HG02970 (cell line): ENCODE measurements at regions not wholly inside any gene's neighbourhood (a gene's known extent, or its start where the extent isn't known, plus 50 kb on each side); places are given as distances from the start of the nearest gene placed in this dataset.

Source experiments
- ATAC-seq: cut with Tn5 transposase; IDR thresholded peaks from one replicate; pipeline ENCODE4 v1.9.1; 2021; ENCODE audit warnings: mild to moderate bottlenecking, moderate library complexity, moderate number of reproducible peaks; ENCODE audit not compliant: unreplicated experiment, low FRiP score

DNA sequence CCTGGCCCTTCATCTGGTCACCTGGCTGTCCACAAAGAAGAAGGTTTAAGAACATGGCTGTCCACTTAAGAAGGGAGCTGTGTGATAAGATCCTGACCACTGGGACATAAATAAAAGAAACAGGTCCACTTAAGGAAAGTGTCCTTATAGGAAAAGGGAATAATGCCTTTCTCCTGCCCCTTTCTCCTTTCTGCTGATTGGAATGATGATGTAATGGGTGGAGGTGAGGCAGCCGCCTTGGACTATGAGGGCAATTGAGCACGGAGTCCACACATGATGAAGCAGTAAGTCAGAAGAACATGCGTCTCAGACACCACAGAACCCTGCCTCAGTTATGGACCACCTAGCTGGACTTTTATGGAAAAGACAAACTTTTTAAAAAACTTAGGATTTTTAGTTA, 401.1 kb downstream of the SHANK2 start:
- no peak for ATAC-seq

DNA sequence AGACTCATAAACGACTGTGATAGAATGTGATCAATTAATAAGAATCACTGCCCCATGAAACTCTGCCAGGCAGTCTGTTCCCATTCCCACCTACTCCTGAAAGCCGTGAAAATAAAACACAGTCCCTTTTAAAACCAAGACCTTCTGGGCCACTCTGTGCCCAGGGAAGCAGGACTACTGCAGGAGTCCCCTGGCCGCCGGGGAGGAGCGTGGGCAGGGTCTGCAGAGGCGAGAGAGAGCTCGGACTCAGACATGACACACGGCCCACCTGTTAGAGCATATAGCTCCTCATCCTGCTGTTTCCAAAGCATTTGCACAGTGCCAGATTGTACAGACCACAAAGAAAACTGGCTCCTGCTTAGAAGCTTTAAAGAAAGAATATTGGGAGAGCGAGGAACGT, 400.5 kb downstream of the SHANK2 start:
- ATAC-seq, result no peak

DNA sequence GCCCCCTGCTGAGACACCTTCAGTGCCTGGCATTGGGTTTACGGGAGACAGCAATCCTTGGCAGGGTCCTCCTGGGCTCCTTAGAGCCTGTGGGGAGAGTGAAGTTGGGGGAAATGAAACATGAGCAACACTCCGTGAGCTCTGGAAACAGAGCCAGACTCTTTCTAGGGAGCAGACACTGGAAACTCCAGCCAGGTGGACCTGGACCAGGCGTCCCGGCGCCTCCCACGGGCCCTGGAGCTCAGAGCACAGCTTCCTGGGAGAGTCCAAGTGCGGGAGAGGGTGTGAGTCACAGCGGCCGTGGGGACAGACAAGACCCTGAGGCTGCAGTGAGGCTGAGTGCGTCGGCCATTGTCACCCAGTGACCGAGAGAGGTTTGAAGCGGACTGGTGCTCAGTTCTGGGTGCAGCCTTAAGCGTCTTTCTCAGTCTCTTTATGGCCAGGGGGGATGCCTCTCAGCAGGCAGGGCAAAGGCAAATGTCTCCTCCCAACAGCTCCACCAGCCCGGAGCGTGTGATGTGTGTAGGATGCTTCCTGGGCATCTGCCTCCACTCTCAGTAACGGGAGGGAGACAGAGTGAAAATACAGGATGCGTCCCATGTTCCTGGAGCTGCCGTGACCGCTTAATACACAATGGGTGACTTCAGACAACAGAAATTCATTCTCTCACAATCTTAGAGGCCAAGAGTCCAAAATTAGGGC, 399.2 kb downstream of the SHANK2 start:
- no peak for ATAC-seq

DNA sequence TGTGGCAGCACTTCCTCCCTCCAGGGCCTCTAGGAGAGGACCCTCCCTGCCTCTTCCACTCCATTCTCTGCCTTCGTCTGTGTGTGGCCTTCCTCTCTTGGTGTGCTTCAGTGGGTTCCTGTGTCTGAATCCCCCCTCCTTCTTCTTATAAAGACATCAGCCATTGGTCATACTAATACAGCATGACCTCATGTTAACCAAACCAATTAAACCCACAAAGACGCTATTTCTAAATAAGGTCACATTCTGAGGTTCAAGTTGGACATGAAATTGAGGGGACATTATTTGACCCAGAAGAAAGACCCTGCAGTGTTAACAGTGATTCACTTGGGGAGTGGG, 398.6 kb downstream of the SHANK2 start:
- no peak for ATAC-seq

DNA sequence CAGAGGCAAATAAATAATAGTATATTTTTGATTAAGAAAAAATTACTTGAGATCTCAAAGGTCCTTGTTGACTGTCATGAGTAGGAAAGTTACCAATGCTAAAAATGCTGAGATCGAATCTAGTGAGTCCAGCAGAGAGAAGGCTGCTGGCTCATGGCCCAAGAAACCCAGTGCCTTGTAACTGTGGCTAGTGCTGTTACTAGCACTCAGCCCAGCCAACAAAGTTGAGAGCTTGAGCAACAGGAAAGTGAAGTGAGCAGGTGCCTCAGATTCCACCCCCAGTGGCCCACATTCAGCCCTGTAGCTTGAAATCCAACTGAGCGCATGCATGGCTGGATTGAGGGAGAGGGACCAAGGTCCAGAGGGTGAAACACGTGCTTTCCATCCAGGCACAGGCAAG, 398.2 kb downstream of the SHANK2 start:
- ATAC-seq, result no peak

DNA sequence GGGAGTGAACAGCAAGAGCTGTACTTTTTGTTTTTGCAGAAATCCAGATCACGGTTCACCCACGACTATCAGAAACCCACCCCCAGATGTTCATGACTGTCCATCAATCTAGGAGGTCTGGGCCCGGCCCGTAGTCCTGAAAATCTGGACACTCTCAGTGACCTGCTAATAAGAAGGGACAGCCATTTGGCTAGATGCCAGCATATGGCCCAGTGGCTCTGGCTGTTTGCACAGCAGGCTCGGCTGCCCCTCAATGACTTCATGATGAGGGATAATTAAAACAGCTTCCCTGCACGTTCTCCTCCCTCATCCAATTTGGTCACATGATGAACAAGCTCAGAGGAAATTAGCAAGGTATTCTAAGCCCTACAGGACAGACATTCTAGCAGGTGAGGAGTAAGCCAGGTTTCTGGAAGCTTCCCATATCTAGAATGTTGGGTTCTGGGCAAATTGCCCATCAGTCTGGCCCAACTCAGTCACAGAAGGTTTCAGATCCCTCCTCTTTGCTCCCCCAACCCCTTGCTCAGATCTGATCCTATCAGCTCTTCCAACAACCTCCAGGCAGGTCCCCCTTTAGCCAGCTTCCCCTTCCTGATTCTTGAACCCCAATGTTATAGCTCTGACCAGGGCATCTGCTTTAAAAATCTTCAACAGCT, 397.3 kb downstream of the SHANK2 start:
- no peak for ATAC-seq

DNA sequence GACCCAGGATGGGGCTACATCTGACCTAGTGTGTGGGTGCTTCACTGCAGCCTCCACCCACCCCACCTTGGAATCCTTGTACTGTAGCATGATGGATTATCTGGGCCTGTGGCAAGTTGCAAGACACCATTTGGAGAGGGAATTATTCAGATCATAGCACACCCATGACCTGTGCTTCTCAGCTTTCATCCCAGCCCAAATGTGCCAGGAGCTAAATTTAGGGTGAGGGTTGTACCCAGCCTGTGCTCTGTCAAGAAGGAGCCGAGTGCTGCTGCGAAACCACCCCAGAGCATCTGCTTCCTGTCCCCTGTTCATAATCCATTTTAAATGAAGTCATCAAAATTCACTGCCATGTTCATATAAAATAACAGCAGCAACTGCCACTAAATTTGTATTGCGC, 394.5 kb downstream of the SHANK2 start:
- ATAC-seq, result no peak

DNA sequence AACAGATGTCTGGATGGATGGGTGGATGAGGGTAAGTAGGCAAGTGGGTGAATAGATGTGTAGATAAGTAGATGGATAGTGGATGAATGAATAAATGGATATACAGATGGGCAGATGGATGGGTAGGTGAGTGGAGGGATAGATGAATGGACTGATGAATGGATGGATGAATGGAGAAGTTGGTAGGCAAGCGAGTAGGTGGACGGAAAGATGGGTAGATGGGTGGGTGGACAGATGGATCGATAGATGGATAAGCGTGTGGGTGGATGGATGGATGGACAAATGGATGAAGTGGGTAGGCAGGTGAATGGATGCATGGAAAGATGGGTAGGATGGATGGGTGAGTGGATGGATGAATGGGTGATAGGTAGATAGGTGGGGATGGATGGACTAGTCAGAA, 393.2 kb downstream of the SHANK2 start:
- ATAC-seq, result no peak

DNA sequence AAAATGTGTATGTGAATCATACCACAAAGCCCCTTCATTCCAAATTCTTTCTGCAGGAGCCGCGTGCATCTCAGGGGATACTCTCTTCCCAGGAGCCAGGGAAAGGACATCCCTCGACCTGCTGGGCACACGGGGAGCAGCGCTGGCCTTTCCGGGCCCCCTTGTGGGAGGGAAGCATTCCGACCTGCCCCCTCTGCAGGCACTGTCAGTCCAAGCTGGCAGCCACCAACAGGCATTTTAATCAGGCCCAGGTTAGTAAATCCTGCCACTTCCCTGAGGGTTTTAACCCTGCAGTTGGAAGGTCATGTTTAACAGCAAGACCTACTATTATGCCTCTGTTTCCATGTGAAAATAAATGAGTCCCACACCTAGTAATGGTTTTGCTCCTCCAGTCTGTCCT, 391.5 kb downstream of the SHANK2 start:
- ATAC-seq, result no peak

DNA sequence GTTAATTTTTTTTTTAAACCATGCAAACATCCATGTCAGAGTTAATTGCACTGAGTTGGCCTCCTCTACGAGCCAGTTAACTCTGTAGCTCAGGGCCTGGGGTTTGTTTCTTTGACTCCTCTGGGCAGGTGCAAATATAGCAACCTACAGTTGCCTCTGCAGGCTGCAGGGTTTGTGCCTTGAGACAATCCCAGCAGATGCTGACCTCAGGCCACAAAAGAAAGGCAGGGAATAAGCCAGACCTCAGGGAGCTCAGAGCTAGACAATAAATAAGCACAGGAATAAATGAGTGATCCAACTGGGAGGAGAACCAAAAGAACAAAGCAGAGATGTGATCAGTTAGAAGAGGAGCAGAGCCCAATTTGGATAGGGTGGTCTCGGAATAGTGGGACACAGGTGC, 390.8 kb downstream of the SHANK2 start:
- ATAC-seq, result no peak

DNA sequence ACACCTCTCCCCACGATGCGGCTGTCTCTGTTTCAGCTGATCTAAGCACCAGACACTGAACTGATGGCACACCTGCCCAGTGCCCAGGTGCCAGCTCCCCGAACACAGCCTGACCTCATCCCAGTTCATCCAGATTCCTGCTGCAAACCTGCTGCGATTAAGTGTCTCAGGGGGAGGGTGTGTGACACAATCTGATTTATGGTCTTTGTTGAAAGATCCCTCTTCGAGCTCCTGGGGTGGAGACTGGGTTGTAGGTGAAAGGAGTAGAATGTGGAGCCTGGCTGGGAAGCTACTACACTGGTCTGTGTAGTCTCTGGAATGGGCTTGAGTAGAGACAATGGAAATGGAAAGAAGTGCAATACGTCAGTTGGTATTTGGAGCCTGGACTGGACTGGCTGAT, 390.3 kb downstream of the SHANK2 start:
- ATAC-seq, result no peak

DNA sequence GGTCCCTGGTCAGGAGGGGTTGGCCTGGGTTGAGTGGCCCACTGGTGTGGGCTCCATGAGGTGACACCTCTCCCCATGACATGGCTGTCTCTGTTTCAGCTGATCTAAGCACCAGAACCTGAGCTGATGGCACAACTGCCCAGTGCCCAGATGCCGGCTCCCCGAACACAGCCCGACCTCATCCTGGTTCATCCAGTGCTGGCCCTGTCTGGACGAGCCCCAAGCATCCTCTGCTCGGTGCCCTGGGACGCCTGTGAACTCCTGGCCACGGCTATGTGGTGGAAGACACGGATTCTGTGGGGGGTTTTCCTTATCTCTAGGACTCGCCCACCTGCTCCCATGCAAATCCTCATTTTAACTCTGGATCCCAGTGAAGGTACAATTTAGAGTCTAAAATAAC, 389.2 kb downstream of the SHANK2 start:
- ATAC-seq, result no peak

DNA sequence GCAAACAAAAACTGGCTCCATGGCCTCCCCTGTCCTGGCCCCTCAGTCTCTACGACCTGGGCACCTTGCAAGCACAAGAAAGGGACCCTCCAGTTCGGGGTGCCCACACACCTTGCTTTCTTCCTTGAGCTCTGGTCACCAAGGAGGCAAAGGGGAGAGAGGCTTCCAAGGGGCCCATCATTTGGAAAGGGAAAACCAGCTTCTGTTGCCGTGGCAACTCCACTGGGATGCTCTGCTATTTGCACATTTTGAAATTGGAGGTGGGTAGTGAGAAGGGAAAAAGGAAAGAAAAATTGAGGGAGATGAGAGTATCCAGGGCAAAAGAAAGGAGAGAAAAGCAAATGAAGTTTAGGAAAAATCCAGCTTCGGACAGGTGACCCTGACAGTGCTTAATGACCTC, 388.4 kb downstream of the SHANK2 start:
- ATAC-seq, result no peak

DNA sequence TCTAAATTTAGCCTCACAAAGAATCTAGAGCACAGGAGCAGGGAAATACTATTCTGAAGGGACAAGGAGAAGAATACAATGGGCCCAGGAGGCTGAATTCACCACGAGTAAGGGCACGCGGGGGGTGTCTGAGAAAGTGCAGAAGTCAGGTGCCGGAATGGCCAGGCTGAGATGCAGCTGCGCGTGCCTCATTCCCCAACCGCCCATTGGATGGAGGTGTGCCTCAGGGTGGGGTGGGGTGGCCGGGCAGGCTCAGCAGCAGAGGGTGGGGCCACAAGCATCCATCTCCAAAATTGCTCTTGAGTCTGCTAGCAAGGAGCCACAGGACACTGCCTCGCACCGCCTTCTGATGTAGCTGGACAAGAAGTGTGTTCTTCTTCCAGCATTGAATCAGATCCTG, 387.0 kb downstream of the SHANK2 start:
- no peak for ATAC-seq

DNA sequence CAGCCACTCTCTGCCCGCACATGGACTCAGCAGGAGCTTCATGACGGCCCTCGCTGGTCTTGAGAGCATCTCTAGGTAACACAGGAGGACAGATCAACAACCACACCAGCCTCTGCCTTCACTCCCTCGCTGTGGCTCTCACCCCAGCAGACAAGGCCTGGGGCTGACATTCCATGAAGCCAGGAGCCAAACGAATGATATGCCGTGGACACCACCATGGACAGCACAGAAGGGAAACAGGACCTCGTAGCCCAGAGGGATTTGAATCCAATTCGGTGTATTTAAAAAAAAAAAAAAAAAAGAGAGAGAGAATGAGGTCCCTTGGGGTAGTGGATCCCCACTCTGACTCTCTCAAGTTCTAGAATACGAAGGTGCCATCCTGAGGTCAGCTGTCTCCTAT, 385.5 kb downstream of the SHANK2 start:
- no peak for ATAC-seq

DNA sequence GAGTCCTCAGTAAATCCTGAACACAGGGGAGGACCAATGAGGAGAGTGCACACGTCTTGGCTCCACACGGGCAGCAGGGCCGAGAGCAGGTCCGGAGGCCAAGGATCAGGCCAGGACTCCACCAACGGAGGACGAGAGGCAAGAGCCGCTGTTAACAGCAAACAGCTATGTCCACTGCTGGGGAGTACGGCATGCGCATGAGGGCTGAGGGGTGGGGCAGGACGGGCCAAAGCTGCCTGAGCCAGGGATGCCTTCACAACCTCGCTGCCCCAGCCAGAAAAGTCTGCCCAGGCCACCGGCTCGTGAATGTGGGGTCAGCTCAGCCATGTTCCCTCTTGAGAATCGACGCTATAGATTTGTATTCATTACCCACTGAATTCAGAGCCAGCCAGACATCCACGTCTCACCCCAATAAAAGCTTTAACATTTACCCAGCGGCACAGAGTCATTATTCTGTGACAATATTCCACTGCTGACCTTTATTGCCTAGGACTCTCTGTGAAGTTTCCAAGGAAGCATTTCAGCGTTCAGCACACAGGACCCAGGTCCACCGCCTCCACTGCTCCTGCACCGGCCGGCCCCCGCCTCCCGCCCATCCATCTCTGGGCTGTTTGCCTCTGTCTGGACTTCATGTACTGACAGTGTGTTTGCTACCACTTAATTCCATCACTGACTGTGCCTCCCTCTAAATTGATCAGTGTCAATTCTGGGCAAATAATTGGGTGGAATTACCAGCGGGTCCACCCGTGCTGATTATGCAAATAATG, 384.9 kb downstream of the SHANK2 start:
- no peak for ATAC-seq

DNA sequence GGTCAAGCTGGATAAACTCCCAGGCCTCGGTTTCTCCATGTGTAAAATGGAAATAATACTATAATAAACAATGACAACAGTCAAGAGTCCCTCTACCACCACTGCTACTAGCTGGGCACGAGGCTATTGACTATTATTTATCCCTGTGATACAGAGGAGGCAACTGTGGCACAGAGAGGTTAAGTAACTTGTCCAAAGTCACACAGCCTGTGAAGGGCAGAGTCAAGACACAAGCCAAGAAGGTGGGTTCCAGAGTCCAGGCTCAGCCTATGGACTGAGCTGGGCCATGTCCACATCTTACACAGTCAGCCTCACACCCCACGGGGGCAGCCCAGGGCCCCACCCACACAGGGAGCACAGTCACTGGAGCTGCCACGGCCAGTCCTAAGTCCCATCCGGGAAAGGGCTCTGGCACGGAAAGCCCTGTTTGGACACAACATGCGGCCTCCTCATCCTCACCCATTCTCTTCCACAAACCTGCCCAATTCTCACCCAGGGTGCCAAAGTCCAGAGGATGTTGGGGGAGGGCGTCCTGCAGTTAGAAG, 384.0 kb downstream of the SHANK2 start:
- no peak for ATAC-seq

DNA sequence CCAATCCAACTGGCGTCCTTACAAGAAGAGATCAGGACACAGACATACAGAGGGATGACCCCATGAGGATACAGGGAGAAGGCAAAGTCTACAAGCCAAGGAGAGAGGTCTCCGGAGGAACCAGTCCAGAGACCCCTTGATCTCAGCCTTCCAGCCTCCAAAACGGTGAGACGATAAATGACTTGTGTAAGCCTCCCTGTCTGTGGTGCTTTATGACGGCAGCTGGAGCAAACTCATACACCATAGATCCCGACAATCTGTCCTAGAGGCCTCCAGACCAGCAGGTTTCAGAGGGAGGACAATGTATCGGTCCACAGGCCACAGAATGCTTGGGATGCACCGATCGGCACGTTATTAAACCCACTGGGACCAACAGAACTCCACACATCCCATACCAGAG, 383.3 kb downstream of the SHANK2 start:
- ATAC-seq, result no peak

DNA sequence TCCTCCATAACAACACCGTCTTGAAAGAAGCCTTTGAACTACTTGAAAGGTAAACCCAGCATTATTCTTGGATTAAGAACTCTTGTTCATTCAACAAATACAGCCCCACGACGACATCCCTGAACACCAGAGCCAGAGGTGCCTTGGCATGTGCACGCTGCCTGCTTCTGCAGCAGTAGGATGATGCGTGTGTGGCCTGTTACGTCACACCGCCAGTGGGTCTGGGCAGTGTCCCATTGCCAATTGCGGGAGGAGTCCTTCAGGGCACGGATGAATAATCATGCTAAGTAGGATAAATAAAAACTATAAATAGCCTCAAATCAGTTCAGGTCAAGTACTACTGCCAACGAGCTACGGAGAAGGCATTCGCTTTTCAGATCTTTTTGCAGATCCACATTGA, 380.5 kb downstream of the SHANK2 start:
- no peak for ATAC-seq

DNA sequence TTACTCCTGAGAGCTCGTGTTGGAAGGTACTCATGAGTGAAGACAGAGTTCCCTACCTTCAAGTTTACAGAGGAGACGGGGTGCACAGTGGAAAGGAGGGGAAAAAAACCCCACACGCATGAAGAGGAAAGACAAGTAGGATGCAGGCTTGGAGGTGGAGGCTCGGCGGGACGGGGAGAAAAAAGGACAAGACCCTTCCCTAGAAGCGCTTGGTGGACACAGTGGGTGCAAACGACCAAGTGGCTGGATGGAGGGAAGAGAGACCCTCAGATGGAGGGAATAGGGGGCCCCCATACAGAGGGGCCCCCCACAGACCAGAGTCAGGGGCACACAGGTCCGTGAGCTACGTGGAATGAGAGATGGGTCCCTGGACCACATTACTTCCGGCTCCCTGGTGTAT, 380.1 kb downstream of the SHANK2 start:
- no peak for ATAC-seq

DNA sequence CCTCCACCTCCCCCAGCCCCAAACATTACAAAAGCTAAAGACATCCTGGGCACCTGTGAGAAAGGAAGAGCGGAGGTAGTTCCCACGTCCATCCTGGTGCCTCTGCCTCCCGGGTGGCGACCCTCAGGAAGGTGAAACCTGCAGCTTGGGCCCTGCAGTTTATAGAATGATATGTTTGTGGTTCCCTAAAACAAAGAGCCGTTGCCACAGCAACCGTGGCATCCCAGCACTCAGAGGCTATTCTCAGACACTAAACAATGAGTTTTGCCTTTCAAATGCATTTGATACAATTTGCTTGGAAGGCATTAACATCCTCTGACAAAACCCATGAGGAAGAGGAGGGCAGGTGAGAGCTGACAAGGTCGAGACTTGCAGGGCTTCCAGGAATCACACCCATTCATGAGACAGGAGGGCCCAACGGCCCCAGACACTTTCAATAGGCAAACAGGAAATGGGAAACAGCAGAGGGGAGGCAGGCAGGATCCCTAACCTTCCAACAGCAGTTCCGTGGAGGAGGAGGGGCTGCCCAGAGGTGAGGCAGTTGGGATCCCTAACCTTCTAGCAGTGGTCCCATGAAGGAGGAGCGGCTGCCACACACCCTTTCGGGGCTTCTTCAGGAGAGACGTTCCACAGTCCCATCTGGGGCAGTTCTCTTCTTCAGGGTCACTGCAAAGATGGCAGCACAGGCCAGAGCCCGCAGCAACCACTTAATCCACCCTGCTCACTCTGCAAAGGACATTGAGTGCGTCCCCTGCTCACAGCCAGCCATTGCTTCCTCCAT, 379.2 kb downstream of the SHANK2 start:
- ATAC-seq, result no peak
